Tibial nerve (tissue), 3 donors: ENCODE measurements at regions not wholly inside any gene's neighbourhood (a gene's known extent, or its start where the extent isn't known, plus 50 kb on each side); places are given as distances from the start of the nearest gene placed in this dataset.

Source experiments
- POLR2A ChIP-seq, 2 donors: fragments of 450-650 bp; IDR thresholded peaks; one replicate each; pipeline ENCODE4 v1.6.1; 2017; ENCODE audit warnings: antibody characterized with exemption in 2 of 2, mild to moderate bottlenecking in 2 of 2, moderate library complexity in 2 of 2
- TF ChIP-seq, protein P1 (sequence below), 5 experiments: fragments of 200-600 bp in 3 of 5; fragments of 450-650 bp in 2 of 5; sonication (generic) in 3 of 5; IDR thresholded peaks; one replicate each; pipeline ENCODE4 v1.5.1; 2016 to 2019; ENCODE audit warnings: antibody characterized with exemption in 5 of 5, mild to moderate bottlenecking in 3 of 5, moderate library complexity in 2 of 5

DNA sequence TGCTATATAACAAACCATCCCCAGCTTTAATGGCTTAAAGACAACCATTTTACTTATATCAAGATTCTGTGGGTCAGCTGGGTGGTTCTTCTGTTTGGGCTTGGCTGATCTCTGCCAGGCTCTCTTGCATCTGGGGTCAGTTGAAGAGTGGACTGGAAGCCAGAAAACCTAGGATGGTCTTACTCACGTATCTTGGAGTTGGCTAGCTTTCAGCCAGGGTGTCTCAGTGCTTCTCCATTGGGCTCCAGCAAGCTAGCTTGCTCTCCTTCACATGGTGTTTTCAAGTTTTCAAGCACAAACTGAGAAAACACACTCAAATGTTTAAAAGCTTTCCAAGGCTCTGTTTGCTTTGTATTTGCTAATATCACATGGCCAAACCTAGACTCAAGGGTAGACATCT is 146.8 kb downstream of the PIK3R1 start:
- TF ChIP-seq, protein P1, sequence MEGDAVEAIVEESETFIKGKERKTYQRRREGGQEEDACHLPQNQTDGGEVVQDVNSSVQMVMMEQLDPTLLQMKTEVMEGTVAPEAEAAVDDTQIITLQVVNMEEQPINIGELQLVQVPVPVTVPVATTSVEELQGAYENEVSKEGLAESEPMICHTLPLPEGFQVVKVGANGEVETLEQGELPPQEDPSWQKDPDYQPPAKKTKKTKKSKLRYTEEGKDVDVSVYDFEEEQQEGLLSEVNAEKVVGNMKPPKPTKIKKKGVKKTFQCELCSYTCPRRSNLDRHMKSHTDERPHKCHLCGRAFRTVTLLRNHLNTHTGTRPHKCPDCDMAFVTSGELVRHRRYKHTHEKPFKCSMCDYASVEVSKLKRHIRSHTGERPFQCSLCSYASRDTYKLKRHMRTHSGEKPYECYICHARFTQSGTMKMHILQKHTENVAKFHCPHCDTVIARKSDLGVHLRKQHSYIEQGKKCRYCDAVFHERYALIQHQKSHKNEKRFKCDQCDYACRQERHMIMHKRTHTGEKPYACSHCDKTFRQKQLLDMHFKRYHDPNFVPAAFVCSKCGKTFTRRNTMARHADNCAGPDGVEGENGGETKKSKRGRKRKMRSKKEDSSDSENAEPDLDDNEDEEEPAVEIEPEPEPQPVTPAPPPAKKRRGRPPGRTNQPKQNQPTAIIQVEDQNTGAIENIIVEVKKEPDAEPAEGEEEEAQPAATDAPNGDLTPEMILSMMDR (IDR thresholded peaks at IDR 0.05) = no peak
- TF ChIP-seq POLR2A (IDR thresholded peaks at IDR 0.05) = no peak
